HS-5 (cell line): ENCODE measurements at regions not wholly inside any gene's neighbourhood (a gene's known extent, or its start where the extent isn't known, plus 50 kb on each side); places are given as distances from the start of the nearest gene placed in this dataset.
A peak's percentile ranks its signal among the peaks of the same experiment; 100 is the strongest.
"Not testable (repeated sequence)": the region's sequence is repeated elsewhere in the genome, so short reads cannot be mapped to it uniquely, and the experiment has no call there.

Source experiments
- DNase-seq: peaks from one replicate; pipeline ENCODE4 v3.0.0-alpha.2; 2012; ENCODE audit warnings: low read depth

- DNase-seq: peak; percentile 13
These were observed 545.8 kb upstream of the ARRDC3 start for GRCh38 chr5:91928754-91929521.

- DNase-seq: no peak
These were observed 544.3 kb upstream of the ARRDC3 start for GRCh38 chr5:91927439-91927838.

GRCh38 chr5:91925249-91925648 lies 542.1 kb upstream of the ARRDC3 start:
- DNase-seq: no peak

GRCh38 chr5:91917037-91917814 lies 534.1 kb upstream of the ARRDC3 start:
- DNase-seq: not testable (repeated sequence)

- no peak for DNase-seq
These were observed 527.5 kb upstream of the ARRDC3 start for GRCh38 chr5:91910655-91911054.

GRCh38 chr5:91910247-91910646 lies 527.1 kb upstream of the ARRDC3 start:
- DNase-seq: no peak

- no peak for DNase-seq
These were observed 523.4 kb upstream of the ARRDC3 start for GRCh38 chr5:91906494-91906893.

- no peak for DNase-seq
These were observed 522.9 kb upstream of the ARRDC3 start for GRCh38 chr5:91906027-91906426.

- no peak for DNase-seq
These were observed 515.8 kb upstream of the ARRDC3 start for GRCh38 chr5:91898898-91899297.

- no peak for DNase-seq
These were observed 514.9 kb upstream of the ARRDC3 start for GRCh38 chr5:91898019-91898418.

- DNase-seq: no peak
These were observed 505.7 kb upstream of the ARRDC3 start for GRCh38 chr5:91888810-91889209.

- peak; percentile 13 for DNase-seq
These were observed 502.5 kb upstream of the ARRDC3 start for GRCh38 chr5:91885291-91886265.

- no peak for DNase-seq
These were observed 500.9 kb upstream of the ARRDC3 start for GRCh38 chr5:91884036-91884435.

GRCh38 chr5:91875196-91875779 lies 492.2 kb upstream of the ARRDC3 start:
- DNase-seq: no peak

GRCh38 chr5:91867799-91868198 lies 484.7 kb upstream of the ARRDC3 start:
- DNase-seq: no peak

- DNase-seq: no peak
These were observed 482.8 kb upstream of the ARRDC3 start for GRCh38 chr5:91865915-91866314.

GRCh38 chr5:91864962-91865361 lies 481.8 kb upstream of the ARRDC3 start:
- no peak for DNase-seq

GRCh38 chr5:91851670-91852069 lies 468.6 kb upstream of the ARRDC3 start:
- DNase-seq: no peak

GRCh38 chr5:91850031-91850430 lies 466.9 kb upstream of the ARRDC3 start:
- DNase-seq: peak; percentile 20

GRCh38 chr5:91849069-91849468 lies 466.0 kb upstream of the ARRDC3 start:
- no peak for DNase-seq

GRCh38 chr5:91848453-91848852 lies 465.3 kb upstream of the ARRDC3 start:
- peak; percentile 82 for DNase-seq

- DNase-seq: no peak
These were observed 458.3 kb upstream of the ARRDC3 start for GRCh38 chr5:91841423-91841822.
